ENCODE measurements at regions not wholly inside any gene's neighbourhood (a gene's known extent, or its start where the extent isn't known, plus 50 kb on each side); places are given as distances from the start of the nearest gene placed in this dataset.

- no peak for DNase-seq (ENCODE audit: low read depth, low spot score)
- H3K9me3 ChIP-seq (ENCODE audit: control insufficient read depth, low read depth, low read length): no peaks in the 10 kb centered on the region
- peaks cover 12% of the 10 kb centered on the region for H3K4me1 ChIP-seq (ENCODE audit: control insufficient read depth, extremely low read depth, insufficient read depth, low read length)
- no peaks in the 10 kb centered on the region for H3K27me3 ChIP-seq (ENCODE audit: control insufficient read depth, extremely low read depth, insufficient read depth, low read length)
- FAIRE-seq: no peak
- no peak overlapping the region for H3K9ac ChIP-seq (ENCODE audit: control insufficient read depth, extremely low read depth, insufficient read depth, low read length)
- H4K20me1 ChIP-seq (ENCODE audit: control insufficient read depth, extremely low read depth, insufficient read depth, low read length): no peaks in the 10 kb centered on the region
- no peaks in the 10 kb centered on the region for H3K9me1 ChIP-seq (ENCODE audit: control insufficient read depth, extremely low read depth, insufficient read depth, low read length)
- no peak for TF ChIP-seq CTCF (optimal IDR thresholded peaks at IDR 0.05 in 1 of 3, IDR thresholded peaks at IDR 0.05 in 1 of 3, conservative IDR thresholded peaks at IDR 0.05 in 1 of 3; ENCODE audit: extremely low read depth in 1 of 3, insufficient read depth in 2 of 3, low read length in 3 of 3)
- no peak for TF ChIP-seq EZH2 (IDR thresholded peaks at IDR 0.05; ENCODE audit: low read length)
- dilution Hi-C loops (cut with MboI; ENCODE audit: extremely low pct_ligation_motif_present, low sequenced_read_pairs): no loop called here
- no peak overlapping the region for H3K4me2 ChIP-seq (ENCODE audit: control insufficient read depth, extremely low read depth, insufficient read depth, low read depth, low read length)
- H2AFZ ChIP-seq (ENCODE audit: control insufficient read depth, low read length): no peak overlapping the region
- H3K4me3 ChIP-seq (ENCODE audit: control insufficient read depth in 2 of 3, extremely low read depth in 1 of 3, insufficient read depth in 2 of 3, low read depth in 1 of 3, low read length in 3 of 3): no peak overlapping the region
- no peaks in the 10 kb centered on the region for H3K36me3 ChIP-seq (ENCODE audit: control insufficient read depth in 2 of 2, extremely low read depth in 1 of 2, insufficient read depth in 2 of 2, low read length in 2 of 2)
- H3K79me2 ChIP-seq (ENCODE audit: control insufficient read depth, insufficient read depth, low read length): no peaks in the 10 kb centered on the region
- no peak overlapping the region for H3K27ac ChIP-seq (ENCODE audit: control insufficient read depth, insufficient read depth, low read length)
These were observed 158.9 kb upstream of the POT1 start for GRCh38 chr7:125088555-125088954.

- Histone ChIP-seq H3K9me1 (ENCODE audit: control insufficient read depth, extremely low read depth, insufficient read depth, low read length) (no peaks in the 10 kb centered on the region), H3K4me3 (ENCODE audit: control insufficient read depth in 2 of 3, extremely low read depth in 1 of 3, insufficient read depth in 2 of 3, low read depth in 1 of 3, low read length in 3 of 3) (no peak overlapping the region), H3K36me3 (ENCODE audit: control insufficient read depth in 2 of 2, extremely low read depth in 1 of 2, insufficient read depth in 2 of 2, low read length in 2 of 2) (no peaks in the 10 kb centered on the region), H3K27me3 (ENCODE audit: control insufficient read depth, extremely low read depth, insufficient read depth, low read length) (no peaks in the 10 kb centered on the region), H3K9ac (ENCODE audit: control insufficient read depth, extremely low read depth, insufficient read depth, low read length) (no peak overlapping the region), H3K9me3 (ENCODE audit: control insufficient read depth, low read depth, low read length) (no peaks in the 10 kb centered on the region), H3K79me2 (ENCODE audit: control insufficient read depth, insufficient read depth, low read length) (no peaks in the 10 kb centered on the region), H3K4me1 (ENCODE audit: control insufficient read depth, extremely low read depth, insufficient read depth, low read length) (peaks cover 10% of the 10 kb centered on the region), H4K20me1 (ENCODE audit: control insufficient read depth, extremely low read depth, insufficient read depth, low read length) (no peaks in the 10 kb centered on the region), H3K27ac (ENCODE audit: control insufficient read depth, insufficient read depth, low read length) (no peak overlapping the region), H3K4me2 (ENCODE audit: control insufficient read depth, extremely low read depth, insufficient read depth, low read depth, low read length) (no peak overlapping the region), H2AFZ (ENCODE audit: control insufficient read depth, low read length) (no peak overlapping the region)
- dilution Hi-C loops (cut with MboI; ENCODE audit: extremely low pct_ligation_motif_present, low sequenced_read_pairs): no loop called here
- DNase-seq (ENCODE audit: low read depth, low spot score) (no peak), FAIRE-seq (no peak)
- TF ChIP-seq EZH2 (IDR thresholded peaks at IDR 0.05; ENCODE audit: low read length): no peak
- TF ChIP-seq CTCF (optimal IDR thresholded peaks at IDR 0.05 in 1 of 3, IDR thresholded peaks at IDR 0.05 in 1 of 3, conservative IDR thresholded peaks at IDR 0.05 in 1 of 3; ENCODE audit: extremely low read depth in 1 of 3, insufficient read depth in 2 of 3, low read length in 3 of 3): no peak
These were observed 155.5 kb upstream of the POT1 start for GRCh38 chr7:125085084-125085483.

All from keratinocyte (primary cell).